ENCODE measurements at regions not wholly inside any gene's neighbourhood (a gene's known extent, or its start where the extent isn't known, plus 50 kb on each side); places are given as distances from the start of the nearest gene placed in this dataset.
A peak's percentile ranks its signal among the peaks of the same experiment; 100 is the strongest.

DNA sequence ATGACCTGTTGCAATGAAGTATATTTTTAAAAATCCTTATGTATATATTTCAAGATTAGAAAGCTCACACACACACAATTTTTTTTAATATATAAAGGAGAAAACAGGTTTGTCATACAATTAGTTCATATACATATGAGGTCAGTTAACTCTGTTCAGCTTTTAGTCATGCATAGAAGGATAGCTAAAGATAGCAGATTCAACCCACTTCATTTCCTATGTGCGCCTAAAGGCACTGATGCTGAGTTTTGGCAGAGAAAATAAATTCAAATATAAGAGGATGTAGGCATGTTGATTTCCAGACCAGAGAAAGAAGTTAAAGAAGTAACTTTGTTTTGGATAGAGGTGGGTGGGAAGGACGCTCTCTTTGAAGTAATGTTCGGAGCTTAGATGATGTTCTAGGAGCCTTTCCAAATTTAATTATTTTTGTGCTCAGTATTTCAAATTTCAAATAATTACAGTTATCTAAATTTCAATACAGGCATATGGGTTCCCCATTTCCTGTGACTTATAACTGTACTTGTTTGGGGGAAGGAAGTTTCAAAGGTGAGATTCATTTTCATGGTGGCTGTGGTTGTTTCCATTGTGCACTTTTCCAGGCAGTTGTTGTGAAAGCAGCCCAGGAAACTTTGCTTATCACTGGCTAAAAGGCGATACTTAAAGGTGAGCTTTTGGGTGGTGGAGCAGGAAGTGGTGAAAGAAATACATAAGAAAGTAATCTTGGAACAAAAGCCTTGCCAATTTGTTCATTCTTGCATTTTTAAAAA, 523.4 kb upstream of the FANCL start:
- Histone ChIP-seq H3K79me2 (ENCODE audit: low read depth) (no peaks in the 10 kb centered on the region), H3K9me3 (ENCODE audit: insufficient read depth, low read depth) (no peaks in the 10 kb centered on the region), H2AFZ (no peak overlapping the region), H3K4me1 (replicated peaks; ENCODE audit: insufficient read depth) (no peaks in the 10 kb centered on the region), H3K27me3 (ENCODE audit: insufficient read depth, low read depth) (peaks cover 19% of the 10 kb centered on the region), H4K20me1 (ENCODE audit: insufficient read depth) (no peaks in the 10 kb centered on the region), H3K9me2 (ENCODE audit: insufficient read depth) (no peaks in the 10 kb centered on the region), H3K4me3 (no peak overlapping the region), H3K27ac (no peak overlapping the region), H3K4me2 (no peak overlapping the region), H3F3A (ENCODE audit: insufficient read depth, low read depth) (no peaks in the 10 kb centered on the region), H3K36me3 (ENCODE audit: low read depth) (no peaks in the 10 kb centered on the region)
- DNase-seq = no peak
- TF ChIP-seq, protein P1, sequence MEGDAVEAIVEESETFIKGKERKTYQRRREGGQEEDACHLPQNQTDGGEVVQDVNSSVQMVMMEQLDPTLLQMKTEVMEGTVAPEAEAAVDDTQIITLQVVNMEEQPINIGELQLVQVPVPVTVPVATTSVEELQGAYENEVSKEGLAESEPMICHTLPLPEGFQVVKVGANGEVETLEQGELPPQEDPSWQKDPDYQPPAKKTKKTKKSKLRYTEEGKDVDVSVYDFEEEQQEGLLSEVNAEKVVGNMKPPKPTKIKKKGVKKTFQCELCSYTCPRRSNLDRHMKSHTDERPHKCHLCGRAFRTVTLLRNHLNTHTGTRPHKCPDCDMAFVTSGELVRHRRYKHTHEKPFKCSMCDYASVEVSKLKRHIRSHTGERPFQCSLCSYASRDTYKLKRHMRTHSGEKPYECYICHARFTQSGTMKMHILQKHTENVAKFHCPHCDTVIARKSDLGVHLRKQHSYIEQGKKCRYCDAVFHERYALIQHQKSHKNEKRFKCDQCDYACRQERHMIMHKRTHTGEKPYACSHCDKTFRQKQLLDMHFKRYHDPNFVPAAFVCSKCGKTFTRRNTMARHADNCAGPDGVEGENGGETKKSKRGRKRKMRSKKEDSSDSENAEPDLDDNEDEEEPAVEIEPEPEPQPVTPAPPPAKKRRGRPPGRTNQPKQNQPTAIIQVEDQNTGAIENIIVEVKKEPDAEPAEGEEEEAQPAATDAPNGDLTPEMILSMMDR (conservative IDR thresholded peaks at IDR 0.05) = no peak
- TF ChIP-seq EZH2 (IDR thresholded peaks at IDR 0.05; ENCODE audit: low read depth) = no peak
- intact Hi-C loops (cut with micrococcal nuclease; ENCODE audit: unreplicated experiment) = loop anchor here (10.0 kb wide), 1 partner anchor 320 kb away; no protein-coding TSS in a partner anchor
- ChIA-PET CTCF (interaction anchor here (0.5 kb wide), 1 partner anchor 107 kb away, joined by 3 read pairs; no protein-coding TSS in a partner anchor), POLR2A (ENCODE audit: unreplicated experiment) (no interaction called here)
- no TSS peak for BruUV-seq (replicated peaks)

DNA sequence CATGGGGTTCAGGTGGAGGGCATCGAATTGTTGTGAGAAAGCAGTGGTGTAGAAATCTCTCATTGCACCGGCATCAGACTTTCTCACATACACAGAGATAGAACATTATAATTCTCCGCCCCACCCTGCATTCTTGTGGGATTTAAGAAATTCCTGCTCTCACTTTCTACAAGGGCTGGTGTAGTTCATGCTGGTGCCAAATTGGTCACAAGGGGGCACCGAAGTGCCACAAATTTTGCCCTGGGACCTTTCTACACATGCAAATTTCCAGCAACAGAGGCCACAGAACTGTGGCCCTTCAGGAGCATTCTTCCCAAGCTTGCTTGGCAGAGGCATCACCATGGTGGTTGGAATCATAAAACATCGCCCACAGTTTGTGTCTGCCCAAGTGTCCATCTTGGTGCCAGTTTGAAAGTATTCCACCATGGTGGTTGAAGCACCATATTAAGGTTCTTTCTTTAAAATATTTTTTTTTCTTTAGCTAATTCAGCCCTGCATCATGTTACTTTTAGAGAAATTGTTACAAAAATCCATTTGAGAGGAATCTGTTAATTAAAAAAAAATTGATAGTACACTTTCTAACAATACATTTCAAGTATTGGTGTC, 521.2 kb upstream of the FANCL start:
- Histone ChIP-seq H3K79me2 (ENCODE audit: low read depth) (no peaks in the 10 kb centered on the region), H3K4me2 (no peak overlapping the region), H4K20me1 (ENCODE audit: insufficient read depth) (no peaks in the 10 kb centered on the region), H3K27ac (no peak overlapping the region), H3K27me3 (ENCODE audit: insufficient read depth, low read depth) (no peaks in the 10 kb centered on the region), H3F3A (ENCODE audit: insufficient read depth, low read depth) (no peaks in the 10 kb centered on the region), H3K9me3 (ENCODE audit: insufficient read depth, low read depth) (no peaks in the 10 kb centered on the region), H3K36me3 (ENCODE audit: low read depth) (no peaks in the 10 kb centered on the region), H2AFZ (no peak overlapping the region), H3K4me1 (replicated peaks; ENCODE audit: insufficient read depth) (no peaks in the 10 kb centered on the region), H3K4me3 (no peak overlapping the region), H3K9me2 (ENCODE audit: insufficient read depth) (no peaks in the 10 kb centered on the region)
- ChIA-PET CTCF (interaction anchor here (0.6 kb wide), 1 partner anchor 1820 kb away, joined by 3 read pairs; no protein-coding TSS in a partner anchor), POLR2A (ENCODE audit: unreplicated experiment) (no interaction called here)
- peak; percentile 67 to 75 for DNase-seq
- no TSS peak for BruUV-seq (replicated peaks)
- intact Hi-C loops (cut with micrococcal nuclease; ENCODE audit: unreplicated experiment) = loop anchor here (1.0 to 10.0 kb wide), 3 partner anchors 191 to 1820 kb away; no protein-coding TSS in a partner anchor
- TF ChIP-seq, protein P1 (conservative IDR thresholded peaks at IDR 0.05) = peak; percentile 72
- TF ChIP-seq EZH2 (IDR thresholded peaks at IDR 0.05; ENCODE audit: low read depth) = no peak

DNA sequence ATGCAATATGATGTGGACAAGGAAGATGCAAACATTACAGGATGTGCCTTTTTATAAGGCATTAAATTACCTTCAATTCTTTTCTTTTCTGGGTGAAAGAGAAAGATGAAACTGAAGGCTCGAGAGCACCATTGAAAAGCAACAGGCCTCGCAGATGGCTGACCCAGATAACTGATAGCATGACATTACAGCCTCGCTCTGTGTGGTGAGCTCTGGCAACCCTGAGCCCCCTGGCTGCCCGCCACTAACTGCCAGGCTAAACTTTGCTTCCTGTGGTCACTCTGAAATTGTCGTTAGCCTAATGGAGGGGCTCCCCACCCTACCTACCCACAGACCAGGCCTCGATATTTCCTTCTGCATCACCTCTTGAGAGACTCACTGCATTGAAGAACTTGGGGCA, 516.8 kb upstream of the FANCL start:
- Histone ChIP-seq H3K9me3 (ENCODE audit: insufficient read depth, low read depth) (no peaks in the 10 kb centered on the region), H3K4me1 (replicated peaks; ENCODE audit: insufficient read depth) (no peaks in the 10 kb centered on the region), H3K27ac (no peak overlapping the region), H3K79me2 (ENCODE audit: low read depth) (no peaks in the 10 kb centered on the region), H3K4me3 (no peak overlapping the region), H4K20me1 (ENCODE audit: insufficient read depth) (no peaks in the 10 kb centered on the region), H3K9me2 (ENCODE audit: insufficient read depth) (no peaks in the 10 kb centered on the region), H3F3A (ENCODE audit: insufficient read depth, low read depth) (no peaks in the 10 kb centered on the region), H2AFZ (no peak overlapping the region), H3K36me3 (ENCODE audit: low read depth) (no peaks in the 10 kb centered on the region), H3K27me3 (ENCODE audit: insufficient read depth, low read depth) (no peaks in the 10 kb centered on the region), H3K4me2 (no peak overlapping the region)
- no peak for DNase-seq
- POLR2A ChIA-PET (ENCODE audit: unreplicated experiment) = no interaction called here
- CTCF ChIA-PET = no interaction called here
- no peak for TF ChIP-seq EZH2 (IDR thresholded peaks at IDR 0.05; ENCODE audit: low read depth)
- TF ChIP-seq, protein P1 (conservative IDR thresholded peaks at IDR 0.05) = no peak
- BruUV-seq (replicated peaks) = no TSS peak
- intact Hi-C loops (cut with micrococcal nuclease; ENCODE audit: unreplicated experiment) = no loop called here

Data from PC-9 (cell line).